ENCODE measurements at regions not wholly inside any gene's neighbourhood (a gene's known extent, or its start where the extent isn't known, plus 50 kb on each side); places are given as distances from the start of the nearest gene placed in this dataset.

- no CpG with 5 or more reads among the region's 2 CpGs for WGBS (ENCODE audit: extremely low coverage, insufficient read length, low lambda C conversion rate)
Measured at GRCh38 chr4:33025236-33025635, 2305.1 kb downstream of the PCDH7 start.

More at GRCh38 chr4:33025236-33025635, 2305.1 kb downstream of the PCDH7 start:
- Histone ChIP-seq H3K9me3 (ENCODE audit: control insufficient read depth, low read depth, low read length) (no peaks in the 10 kb centered on the region), H4K91ac (ENCODE audit: insufficient read length, low read depth, low read length) (no peak overlapping the region), H3K56ac (ENCODE audit: insufficient read length, low read depth, low read length) (no peak overlapping the region), H3K4me2 (ENCODE audit: insufficient read depth, insufficient read length, low read length) (no peak overlapping the region), H3K4ac (ENCODE audit: low read depth, low read length) (no peak overlapping the region), H2BK120ac (ENCODE audit: low read depth, low read length, poor library complexity, severe bottlenecking) (no peak overlapping the region), H3K9ac (ENCODE audit: extremely low read depth, insufficient read length, low read length) (no peak overlapping the region), H3K18ac (ENCODE audit: insufficient read length, low read depth, low read length) (no peak overlapping the region), H3K79me2 (ENCODE audit: insufficient read depth, low read length) (no peaks in the 10 kb centered on the region), H3K27ac (ENCODE audit: insufficient read length, low read depth, low read length) (no peak overlapping the region), H3K4me1 (ENCODE audit: insufficient read depth, low read length) (no peaks in the 10 kb centered on the region), H3K23me2 (ENCODE audit: insufficient read length, low read depth, low read length, poor library complexity, severe bottlenecking) (no peaks in the 10 kb centered on the region), H2BK5ac (ENCODE audit: insufficient read length, low read length) (no peak overlapping the region), H4K8ac (replicated peaks; ENCODE audit: insufficient read length, low read depth, low read length) (no peak overlapping the region), H3T11ph (ENCODE audit: low read length) (no peak overlapping the region), H2AFZ (ENCODE audit: low read length) (no peak overlapping the region), H4K20me1 (ENCODE audit: control insufficient read depth, insufficient read depth, insufficient read length) (no peaks in the 10 kb centered on the region), H3K14ac (ENCODE audit: insufficient read depth, low read length) (no peak overlapping the region), H2BK12ac (ENCODE audit: insufficient read length, low read depth, low read length) (no peak overlapping the region), H3K79me1 (ENCODE audit: insufficient read depth, low read depth, low read length, poor library complexity, severe bottlenecking) (no peaks in the 10 kb centered on the region), H2AK5ac (ENCODE audit: insufficient read length, low read length) (no peak overlapping the region), H2BK15ac (ENCODE audit: low read depth, low read length) (no peak overlapping the region), H3K27me3 (ENCODE audit: insufficient read depth, low read length) (no peaks in the 10 kb centered on the region), H2BK20ac (ENCODE audit: low read depth, low read length, poor library complexity, severe bottlenecking) (no peak overlapping the region), H3K23ac (ENCODE audit: insufficient read length, low read depth, low read length) (no peak overlapping the region), H4K5ac (ENCODE audit: insufficient read length, low read depth, low read length) (no peak overlapping the region)
- no peaks in the 10 kb centered on the region for H3K36me3 Mint-ChIP-seq (ENCODE audit: insufficient read depth in 1 of 3, low read depth in 3 of 3)
- no peak for TF ChIP-seq CTCF (conservative IDR thresholded peaks at IDR 0.05)
- no peak overlapping the region for H3K4me3 Mint-ChIP-seq
- H3K27me3 Mint-ChIP-seq (ENCODE audit: low read depth), result no peaks in the 10 kb centered on the region
- H3K4me1 Mint-ChIP-seq, result peaks cover 3 to 4% of the 10 kb centered on the region in 2 experiments; a peak in 2 of 4 replicates
- H3K27ac Mint-ChIP-seq, result no peak overlapping the region
- peaks cover 0 to 3% of the 10 kb centered on the region in 2 experiments; a peak in 2 of 5 replicates for H3K9me3 Mint-ChIP-seq
- no peak for DNase-seq

Measured in H9 (cell line).